Kidney epithelial cell (primary cell): ENCODE measurements at regions not wholly inside any gene's neighbourhood (a gene's known extent, or its start where the extent isn't known, plus 50 kb on each side); places are given as distances from the start of the nearest gene placed in this dataset.

Experiments
- DNase-seq: peaks from one replicate; pipeline ENCODE4 v3.0.0-alpha.2; 2010; ENCODE audit warnings: low read depth
- H3K27me3 ChIP-seq: 2 replicates; pipeline ENCODE4 v1.6.0; 2011; ENCODE audit warnings: low read length; ENCODE audit not compliant: control insufficient read depth, insufficient read depth
- H3K36me3 ChIP-seq: 2 replicates; pipeline ENCODE4 v1.5.1; 2011; ENCODE audit warnings: low read length; ENCODE audit not compliant: control insufficient read depth, insufficient read depth
- H3K4me3 ChIP-seq: 2 replicates; pipeline ENCODE4 v1.5.1; 2011; ENCODE audit warnings: low read depth, mild to moderate bottlenecking, control low read depth, low read length
- CTCF ChIP-seq: IDR thresholded peaks from 2 replicates; pipeline ENCODE4 v1.5.1; 2011; ENCODE audit warnings: mild to moderate bottlenecking, moderate library complexity, low read length, control low read depth, inconsistent platforms; ENCODE audit not compliant: insufficient read depth, poor library complexity, severe bottlenecking

- TF ChIP-seq CTCF: no peak
- no peaks in the 10 kb centered on the region for H3K27me3 ChIP-seq
These were observed 115.8 kb upstream of the PAX6 start for GRCh38 chr11:31926816-31927528.

DNA sequence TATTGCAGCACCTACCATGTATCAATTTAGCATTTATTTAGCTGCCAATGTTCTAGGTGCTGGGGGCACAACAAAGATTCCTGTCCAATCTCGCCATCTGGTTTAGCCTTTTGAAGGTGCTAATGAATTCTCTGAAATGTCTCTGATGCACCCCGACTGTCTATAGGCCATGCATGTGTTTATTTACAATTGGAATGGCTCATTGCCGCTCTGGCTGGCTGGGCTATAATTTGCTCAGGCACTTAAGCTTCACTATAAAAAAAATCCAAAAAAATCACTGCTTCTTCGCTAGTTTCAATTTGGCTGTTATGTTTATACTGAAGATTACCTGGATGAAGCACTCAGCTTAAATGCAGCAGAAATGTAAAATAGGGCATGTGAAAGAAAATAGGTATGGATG, 115.0 kb upstream of the PAX6 start:
- no peaks in the 10 kb centered on the region for H3K36me3 ChIP-seq
- H3K4me3 ChIP-seq: no peak overlapping the region
- TF ChIP-seq CTCF: no peak
- H3K27me3 ChIP-seq: no peaks in the 10 kb centered on the region
- DNase-seq: no peak

More at GRCh38 chr11:31926816-31927528, 115.8 kb upstream of the PAX6 start:
- H3K4me3 ChIP-seq: no peak overlapping the region
- H3K36me3 ChIP-seq: no peaks in the 10 kb centered on the region
- no peak for DNase-seq

DNA sequence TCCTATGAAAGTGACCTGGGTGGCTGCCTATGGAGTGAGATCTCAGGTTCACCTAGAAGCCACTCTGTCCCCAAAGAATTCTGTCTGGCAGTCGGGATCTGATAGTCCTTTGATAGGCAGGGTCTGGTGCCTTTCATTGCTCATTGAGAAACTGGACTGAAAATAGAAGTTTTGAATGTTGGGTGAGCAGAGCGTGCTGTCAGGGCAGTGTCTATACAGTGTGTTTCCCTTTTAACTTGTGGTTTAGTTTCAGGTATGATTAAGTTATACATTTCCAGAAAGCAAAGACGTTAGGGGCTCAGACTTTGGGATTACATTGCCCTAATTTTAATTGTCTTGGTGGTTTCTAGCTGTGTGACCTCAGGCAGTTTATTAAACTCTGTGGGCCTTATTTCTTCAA, 111.3 kb upstream of the PAX6 start:
- no peak for DNase-seq
- Histone ChIP-seq H3K27me3 (no peaks in the 10 kb centered on the region), H3K4me3 (no peak overlapping the region), H3K36me3 (no peaks in the 10 kb centered on the region)
- TF ChIP-seq CTCF: no peak

- no peak for TF ChIP-seq CTCF
- Histone ChIP-seq H3K4me3 (no peak overlapping the region), H3K36me3 (no peaks in the 10 kb centered on the region), H3K27me3 (no peaks in the 10 kb centered on the region)
- peak; percentile 9 for DNase-seq
These were observed 110.0 kb upstream of the PAX6 start for GRCh38 chr11:31921081-31921480.

GRCh38 chr11:31919175-31919574, 108.1 kb upstream of the PAX6 start:
- no peak overlapping the region for H3K4me3 ChIP-seq
- no peaks in the 10 kb centered on the region for H3K36me3 ChIP-seq
- no peaks in the 10 kb centered on the region for H3K27me3 ChIP-seq
- TF ChIP-seq CTCF: no peak
- DNase-seq: no peak

GRCh38 chr11:31915867-31916266, 104.7 kb upstream of the PAX6 start:
- Histone ChIP-seq H3K4me3 (no peak overlapping the region), H3K36me3 (no peaks in the 10 kb centered on the region), H3K27me3 (no peaks in the 10 kb centered on the region)
- DNase-seq: no peak
- TF ChIP-seq CTCF: no peak
